ENCODE measurements at regions not wholly inside any gene's neighbourhood (a gene's known extent, or its start where the extent isn't known, plus 50 kb on each side); places are given as distances from the start of the nearest gene placed in this dataset.
A peak's percentile ranks its signal among the peaks of the same experiment; 100 is the strongest.

GRCh38 chr2:31736695-31737454 is 156.1 kb upstream of the SRD5A2 start:
- DNase-seq (ENCODE audit: low read depth) = no peak
- in situ Hi-C loops (cut with HindIII; ENCODE audit: low sequenced_read_pairs) = no loop called here
- H3K4me3 ChIP-seq (ENCODE audit: low read depth, low read length) = no peak overlapping the region
- no peak for TF ChIP-seq CTCF (IDR thresholded peaks at IDR 0.05; ENCODE audit: low read depth, low read length, missing control alignments)

GRCh38 chr2:31735716-31736115 is 155.0 kb upstream of the SRD5A2 start:
- DNase-seq (ENCODE audit: low read depth) = no peak
- in situ Hi-C loops (cut with HindIII; ENCODE audit: low sequenced_read_pairs) = no loop called here

DNA sequence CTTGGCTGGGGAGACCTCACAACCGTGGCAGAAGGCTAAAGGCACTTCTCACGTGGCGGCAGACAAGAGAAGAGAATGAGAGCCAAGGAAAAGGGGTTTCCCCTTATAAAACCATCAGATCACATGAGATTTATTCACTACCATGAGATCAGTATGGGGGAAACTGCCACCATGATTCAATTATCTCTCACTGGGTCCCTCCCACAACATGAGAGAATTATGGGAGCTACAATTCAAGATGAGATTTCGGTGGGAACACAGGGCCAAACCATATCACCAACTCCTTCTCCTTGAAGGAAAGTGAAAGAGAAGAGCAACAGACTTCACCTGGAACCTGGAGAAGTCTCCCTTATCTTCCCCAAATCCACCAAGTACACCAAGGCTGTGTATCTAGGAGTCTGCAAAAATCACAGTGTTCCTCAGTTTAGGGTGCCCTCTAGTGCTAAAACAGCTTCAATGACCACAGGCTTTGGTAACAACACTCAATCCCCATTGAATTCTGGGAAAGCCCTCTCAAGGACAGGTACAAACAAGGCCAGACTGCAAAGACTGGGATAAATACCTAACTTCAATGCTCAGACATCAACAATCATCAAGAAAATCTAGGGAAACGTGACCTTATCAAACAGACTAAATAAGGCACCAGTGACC is 148.8 kb upstream of the SRD5A2 start:
- DNase-seq (ENCODE audit: low read depth) = no peak
- H3K4me3 ChIP-seq (ENCODE audit: low read depth, low read length) = no peak overlapping the region
- in situ Hi-C loops (cut with HindIII; ENCODE audit: low sequenced_read_pairs) = no loop called here
- peak; percentile 35 for TF ChIP-seq CTCF (IDR thresholded peaks at IDR 0.05; ENCODE audit: low read depth, low read length, missing control alignments)

More at GRCh38 chr2:31735716-31736115, 155.0 kb upstream of the SRD5A2 start:
- H3K4me3 ChIP-seq (ENCODE audit: low read depth, low read length) = no peak overlapping the region
- TF ChIP-seq CTCF (IDR thresholded peaks at IDR 0.05; ENCODE audit: low read depth, low read length, missing control alignments) = no peak

- in situ Hi-C loops (cut with HindIII; ENCODE audit: low sequenced_read_pairs) = no loop called here
- no peak for TF ChIP-seq CTCF (IDR thresholded peaks at IDR 0.05; ENCODE audit: low read depth, low read length, missing control alignments)
- DNase-seq (ENCODE audit: low read depth) = no peak
Observed at GRCh38 chr2:31729065-31729439, 148.3 kb upstream of the SRD5A2 start.

GRCh38 chr2:31728406-31729064 is 147.8 kb upstream of the SRD5A2 start:
- in situ Hi-C loops (cut with HindIII; ENCODE audit: low sequenced_read_pairs) = no loop called here
- H3K4me3 ChIP-seq (ENCODE audit: low read depth, low read length) = no peak overlapping the region
- no peak for DNase-seq (ENCODE audit: low read depth)
- no peak for TF ChIP-seq CTCF (IDR thresholded peaks at IDR 0.05; ENCODE audit: low read depth, low read length, missing control alignments)

More at GRCh38 chr2:31729065-31729439, 148.3 kb upstream of the SRD5A2 start:
- no peak overlapping the region for H3K4me3 ChIP-seq (ENCODE audit: low read depth, low read length)

DNA sequence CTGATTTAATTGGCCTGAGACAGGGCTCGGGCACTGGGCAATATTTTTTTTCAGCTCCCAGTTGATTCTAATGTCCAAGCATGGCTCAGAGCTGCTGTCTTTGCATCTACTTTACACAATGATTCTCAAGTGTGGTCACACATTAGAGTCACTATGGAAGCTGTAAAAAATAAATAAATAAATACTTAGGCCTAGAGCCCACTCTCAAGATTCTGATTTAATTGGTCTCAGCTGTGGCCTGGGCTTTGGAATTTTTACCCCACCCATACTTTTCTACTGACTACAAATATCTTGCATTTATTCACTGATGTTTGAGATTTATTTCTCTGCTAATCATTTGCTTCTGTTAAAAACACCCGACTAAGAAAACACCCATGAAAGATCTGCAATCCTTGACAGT is 145.7 kb upstream of the SRD5A2 start:
- no peak for TF ChIP-seq CTCF (IDR thresholded peaks at IDR 0.05; ENCODE audit: low read depth, low read length, missing control alignments)
- no peak overlapping the region for H3K4me3 ChIP-seq (ENCODE audit: low read depth, low read length)
- in situ Hi-C loops (cut with HindIII; ENCODE audit: low sequenced_read_pairs) = no loop called here
- no peak for DNase-seq (ENCODE audit: low read depth)
